ENCODE measurements at regions not wholly inside any gene's neighbourhood (a gene's known extent, or its start where the extent isn't known, plus 50 kb on each side); places are given as distances from the start of the nearest gene placed in this dataset.
"Not testable (repeated sequence)": the region's sequence is repeated elsewhere in the genome, so short reads cannot be mapped to it uniquely, and the experiment has no call there.

GRCh38 chr1:189027512-189027911, 1450.2 kb downstream of the BRINP3 start:
- no peak overlapping the region for H3K4me3 ChIP-seq
- in situ Hi-C loops (cut with MboI; ENCODE audit: low pct_unique_long_range_greater_than_20kb in 2 of 9, low sequenced_read_pairs in 9 of 9, unreplicated experiment in 9 of 9) = no loop called here
- H3K4me1 ChIP-seq (replicated peaks in 1 of 2) = no peaks in the 10 kb centered on the region
- ATAC-seq (replicated peaks in 6 of 8) = no peak
- 29 to 96% (median 82%) methylated on average over 2 to 5 of the region's 5 CpGs for WGBS, 10 experiments
- H3K27ac ChIP-seq = no peak overlapping the region

- in situ Hi-C loops (cut with MboI; ENCODE audit: low pct_unique_long_range_greater_than_20kb in 2 of 9, low sequenced_read_pairs in 9 of 9, unreplicated experiment in 9 of 9) = no loop called here
- no peak for ATAC-seq (replicated peaks in 6 of 8)
- H3K4me1 ChIP-seq (replicated peaks in 1 of 2) = no peaks in the 10 kb centered on the region
Measured at GRCh38 chr1:189033169-189033568, 1444.5 kb downstream of the BRINP3 start.

GRCh38 chr1:189036628-189037027, 1441.0 kb downstream of the BRINP3 start:
- ATAC-seq (replicated peaks in 6 of 8) = no peak
- in situ Hi-C loops (cut with MboI; ENCODE audit: low pct_unique_long_range_greater_than_20kb in 2 of 9, low sequenced_read_pairs in 9 of 9, unreplicated experiment in 9 of 9) = no loop called here
- 0 to 90% (median 71%) methylated on average over 1 to 3 of the region's 3 CpGs for WGBS, 10 experiments

More at GRCh38 chr1:189033169-189033568, 1444.5 kb downstream of the BRINP3 start:
- Histone ChIP-seq H3K4me3 (no peak overlapping the region), H3K27ac (no peak overlapping the region)

GRCh38 chr1:189046127-189046526, 1431.5 kb downstream of the BRINP3 start:
- in situ Hi-C loops (cut with MboI; ENCODE audit: low pct_unique_long_range_greater_than_20kb in 2 of 9, low sequenced_read_pairs in 9 of 9, unreplicated experiment in 9 of 9) = no loop called here
- Histone ChIP-seq H3K27ac (no peak overlapping the region), H3K4me3 (no peak overlapping the region), H3K4me1 (replicated peaks in 1 of 2) (no peaks in the 10 kb centered on the region)
- no peak for ATAC-seq (replicated peaks in 6 of 8)
- WGBS, 10 experiments = 0 to 86% (median 64%) methylated on average over 1 to 2 of the region's 2 CpGs; no CpG with 5 or more reads in 2 of the 10 experiments

More at GRCh38 chr1:189036628-189037027, 1441.0 kb downstream of the BRINP3 start:
- Histone ChIP-seq H3K4me3 (no peak overlapping the region), H3K4me1 (replicated peaks in 1 of 2) (no peaks in the 10 kb centered on the region), H3K27ac (no peak overlapping the region)

GRCh38 chr1:189084811-189085210, 1392.9 kb downstream of the BRINP3 start:
- Histone ChIP-seq H3K4me3 (no peak overlapping the region), H3K27ac (no peak overlapping the region), H3K4me1 (replicated peaks in 1 of 2) (no peaks in the 10 kb centered on the region)
- in situ Hi-C loops (cut with MboI; ENCODE audit: low pct_unique_long_range_greater_than_20kb in 2 of 9, low sequenced_read_pairs in 9 of 9, unreplicated experiment in 9 of 9) = no loop called here
- WGBS, 10 experiments = 0 to 75% (median 30%) methylated on average over 2 of the region's 2 CpGs; no CpG with 5 or more reads in 1 of the 10 experiments
- ATAC-seq (replicated peaks in 6 of 8) = no peak

GRCh38 chr1:189103956-189104355, 1373.7 kb downstream of the BRINP3 start:
- H3K4me3 ChIP-seq = no peak overlapping the region
- no peak for ATAC-seq (replicated peaks in 6 of 8)
- in situ Hi-C loops (cut with MboI; ENCODE audit: low pct_unique_long_range_greater_than_20kb in 2 of 9, low sequenced_read_pairs in 9 of 9, unreplicated experiment in 9 of 9) = no loop called here
- H3K4me1 ChIP-seq (replicated peaks in 1 of 2) = no peaks in the 10 kb centered on the region
- H3K27ac ChIP-seq = no peak overlapping the region

GRCh38 chr1:189117072-189117770, 1360.4 kb downstream of the BRINP3 start:
- H3K4me3 ChIP-seq = no peak overlapping the region
- H3K4me1 ChIP-seq (replicated peaks in 1 of 2) = no peaks in the 10 kb centered on the region
- 0 to 100% (median 73%) methylated on average over 1 to 4 of the region's 4 CpGs for WGBS, 10 experiments
- H3K27ac ChIP-seq = no peak overlapping the region
- in situ Hi-C loops (cut with MboI; ENCODE audit: low pct_unique_long_range_greater_than_20kb in 2 of 9, low sequenced_read_pairs in 9 of 9, unreplicated experiment in 9 of 9) = no loop called here
- no peak for ATAC-seq (replicated peaks in 6 of 8)

- H3K4me1 ChIP-seq (replicated peaks in 1 of 2) = no peaks in the 10 kb centered on the region
- H3K4me3 ChIP-seq = no peak overlapping the region
- H3K27ac ChIP-seq = no peak overlapping the region
- no peak for ATAC-seq (replicated peaks in 6 of 8)
- in situ Hi-C loops (cut with MboI; ENCODE audit: low pct_unique_long_range_greater_than_20kb in 2 of 9, low sequenced_read_pairs in 9 of 9, unreplicated experiment in 9 of 9) = no loop called here
- 0 to 97% (median 81%) methylated on average over 1 to 2 of the region's 2 CpGs for WGBS, 10 experiments
Measured at GRCh38 chr1:189121941-189122340, 1355.7 kb downstream of the BRINP3 start.

GRCh38 chr1:189125694-189126093, 1352.0 kb downstream of the BRINP3 start:
- H3K4me3 ChIP-seq = no peak overlapping the region
- H3K4me1 ChIP-seq (replicated peaks in 1 of 2) = no peaks in the 10 kb centered on the region
- ATAC-seq (replicated peaks in 6 of 8) = no peak
- in situ Hi-C loops (cut with MboI; ENCODE audit: low pct_unique_long_range_greater_than_20kb in 2 of 9, low sequenced_read_pairs in 9 of 9, unreplicated experiment in 9 of 9) = no loop called here
- 0 to 88% (median 61%) methylated on average over 1 to 2 of the region's 2 CpGs; no CpG with 5 or more reads in 2 of the 10 experiments for WGBS, 10 experiments
- no peak overlapping the region for H3K27ac ChIP-seq

GRCh38 chr1:189131576-189131975, 1346.1 kb downstream of the BRINP3 start:
- WGBS, 10 experiments = 3 to 91% (median 82%) methylated on average over 1 to 3 of the region's 3 CpGs
- Histone ChIP-seq H3K4me3 (no peak overlapping the region), H3K4me1 (replicated peaks in 1 of 2) (no peaks in the 10 kb centered on the region), H3K27ac (no peak overlapping the region)
- in situ Hi-C loops (cut with MboI; ENCODE audit: low pct_unique_long_range_greater_than_20kb in 2 of 9, low sequenced_read_pairs in 9 of 9, unreplicated experiment in 9 of 9) = no loop called here
- no peak for ATAC-seq (replicated peaks in 6 of 8)

GRCh38 chr1:189139748-189140147, 1337.9 kb downstream of the BRINP3 start:
- in situ Hi-C loops (cut with MboI; ENCODE audit: low pct_unique_long_range_greater_than_20kb in 2 of 9, low sequenced_read_pairs in 9 of 9, unreplicated experiment in 9 of 9); ATAC-seq (replicated peaks in 6 of 8); H3K4me1 ChIP-seq (replicated peaks in 1 of 2); H3K4me3 ChIP-seq; H3K27ac ChIP-seq: not testable (repeated sequence)
- WGBS, 10 experiments = no CpG with 5 or more reads among the region's 29 CpGs

- no peak overlapping the region for H3K27ac ChIP-seq
- no peak overlapping the region for H3K4me3 ChIP-seq
- in situ Hi-C loops (cut with MboI; ENCODE audit: low pct_unique_long_range_greater_than_20kb in 2 of 9, low sequenced_read_pairs in 9 of 9, unreplicated experiment in 9 of 9) = no loop called here
- 0 to 88% (median 73%) methylated on average over 1 of the region's 2 CpGs; no CpG with 5 or more reads in 6 of the 10 experiments for WGBS, 10 experiments
- no peaks in the 10 kb centered on the region for H3K4me1 ChIP-seq (replicated peaks in 1 of 2)
- no peak for ATAC-seq (replicated peaks in 6 of 8)
Measured at GRCh38 chr1:189141056-189141455, 1336.6 kb downstream of the BRINP3 start.

GRCh38 chr1:189149547-189150375, 1327.9 kb downstream of the BRINP3 start:
- H3K27ac ChIP-seq = no peak overlapping the region
- WGBS, 10 experiments = 20 to 100% (median 90%) methylated on average over 1 to 19 of the region's 21 CpGs
- ATAC-seq (replicated peaks in 6 of 8) = no peak
- no peaks in the 10 kb centered on the region for H3K4me1 ChIP-seq (replicated peaks in 1 of 2)
- no peak overlapping the region for H3K4me3 ChIP-seq
- in situ Hi-C loops (cut with MboI; ENCODE audit: low pct_unique_long_range_greater_than_20kb in 2 of 9, low sequenced_read_pairs in 9 of 9, unreplicated experiment in 9 of 9) = no loop called here

- WGBS, 10 experiments = 21 to 100% (median 85%) methylated on average over 2 to 6 of the region's 6 CpGs; no CpG with 5 or more reads in 1 of the 10 experiments
- Histone ChIP-seq H3K4me3 (no peak overlapping the region), H3K4me1 (replicated peaks in 1 of 2) (no peaks in the 10 kb centered on the region), H3K27ac (no peak overlapping the region)
- in situ Hi-C loops (cut with MboI; ENCODE audit: low pct_unique_long_range_greater_than_20kb in 2 of 9, low sequenced_read_pairs in 9 of 9, unreplicated experiment in 9 of 9) = no loop called here
- ATAC-seq (replicated peaks in 6 of 8) = no peak
Measured at GRCh38 chr1:189150624-189151023, 1327.0 kb downstream of the BRINP3 start.

Measured in motor neuron (in vitro differentiated cells).